GM10266 (cell line): ENCODE measurements at regions not wholly inside any gene's neighbourhood (a gene's known extent, or its start where the extent isn't known, plus 50 kb on each side); places are given as distances from the start of the nearest gene placed in this dataset.

ENCODE experiments used
- DNase-seq: peaks from one replicate; pipeline ENCODE4 v3.0.0; 2012; ENCODE audit errors: extremely low spot score
- CTCF ChIP-seq: IDR thresholded peaks from 2 replicates; pipeline ENCODE4 v1.5.1; 2012; ENCODE audit warnings: mild to moderate bottlenecking, low read depth; ENCODE audit not compliant: control insufficient read depth, insufficient read depth; ENCODE audit errors: missing control alignments

DNA sequence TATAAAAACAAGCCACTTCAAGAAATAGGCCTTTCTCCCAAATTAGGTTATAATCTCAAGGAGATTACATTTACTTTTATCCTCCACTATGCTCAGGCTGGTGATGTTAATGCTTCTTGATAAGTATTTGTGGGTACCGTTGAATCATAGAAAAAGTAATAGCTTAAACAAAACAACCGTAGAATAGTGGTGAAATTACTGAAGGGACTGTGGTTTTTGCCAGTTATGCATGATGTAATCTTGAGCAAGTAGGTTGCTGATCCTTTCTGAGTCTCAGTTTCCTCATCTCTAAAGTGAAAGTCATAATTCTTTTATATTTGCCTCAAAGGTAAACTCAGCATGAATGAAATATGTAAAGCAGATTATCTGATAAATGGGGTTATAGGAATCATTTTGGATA is 187.3 kb upstream of the JAG1 start:
- DNase-seq = no peak

DNA sequence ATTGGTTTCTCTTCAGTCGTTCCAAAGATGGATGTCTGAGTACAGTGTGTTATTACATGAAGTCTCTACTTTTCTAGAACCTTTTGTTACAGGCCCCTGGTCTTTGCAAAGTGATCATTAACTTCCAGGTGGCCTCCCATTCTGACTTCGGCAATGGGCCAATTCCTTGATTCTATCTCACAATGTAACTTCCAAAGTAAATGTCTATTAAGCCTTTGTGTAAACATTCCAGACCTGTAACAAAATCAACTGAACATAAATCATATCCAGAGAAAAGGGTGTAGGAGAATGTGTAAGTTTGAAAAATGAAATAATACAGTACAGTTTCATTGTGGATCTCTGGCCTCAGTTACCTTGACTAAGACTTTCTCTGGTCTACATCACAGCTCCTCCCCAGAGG is 187.8 kb upstream of the JAG1 start:
- no peak for TF ChIP-seq CTCF
- no peak for DNase-seq

More for the DNA sequence above, 187.3 kb upstream of the JAG1 start:
- TF ChIP-seq CTCF = no peak

GRCh38 chr20:10863337-10864060 is 189.7 kb upstream of the JAG1 start:
- no peak for TF ChIP-seq CTCF

GRCh38 chr20:10864076-10864672 is 190.4 kb upstream of the JAG1 start:
- DNase-seq = no peak
- no peak for TF ChIP-seq CTCF

More at GRCh38 chr20:10863337-10864060, 189.7 kb upstream of the JAG1 start:
- no peak for DNase-seq

- DNase-seq = no peak
- TF ChIP-seq CTCF = no peak
These were observed 194.5 kb upstream of the JAG1 start for GRCh38 chr20:10868299-10868698.

DNA sequence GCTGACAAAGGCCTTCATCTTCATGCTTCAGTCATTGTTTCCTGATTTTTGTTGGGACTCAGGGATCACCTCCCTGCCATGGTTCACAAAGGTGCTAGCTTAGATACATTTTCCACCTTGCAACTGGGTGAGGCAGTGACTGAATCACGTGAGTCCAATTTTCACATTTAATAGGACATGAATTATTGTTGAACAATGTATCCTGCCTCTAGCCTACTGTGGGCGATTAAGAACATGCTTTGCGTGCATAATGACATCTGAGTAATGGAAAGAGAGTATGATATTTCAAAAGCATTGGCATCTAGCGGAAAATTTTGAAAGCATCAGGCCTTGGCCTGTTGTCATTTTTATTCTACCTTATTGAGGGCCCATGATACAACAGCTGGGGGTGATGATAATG is 199.2 kb upstream of the JAG1 start:
- DNase-seq = no peak
- no peak for TF ChIP-seq CTCF

DNA sequence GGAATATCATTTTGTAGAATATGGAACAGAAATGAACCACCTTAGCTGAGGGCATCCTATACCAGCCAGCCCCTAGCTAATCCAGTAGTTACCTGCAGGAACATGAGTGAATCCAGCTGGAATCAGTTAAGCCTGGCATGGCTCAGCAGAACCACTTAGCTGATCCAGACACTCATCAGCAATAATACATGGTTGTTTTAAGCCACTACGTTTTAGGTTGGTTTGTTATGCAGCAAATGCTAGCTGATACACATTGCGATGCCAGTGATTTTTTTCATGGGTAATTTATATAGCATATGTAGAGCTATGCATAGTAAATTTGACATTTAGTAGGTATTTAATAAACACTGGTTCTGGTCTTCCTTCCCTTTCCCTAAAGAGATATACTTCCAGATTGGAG is 201.9 kb upstream of the JAG1 start:
- no peak for TF ChIP-seq CTCF
- no peak for DNase-seq
